ENCODE measurements at regions not wholly inside any gene's neighbourhood (a gene's known extent, or its start where the extent isn't known, plus 50 kb on each side); places are given as distances from the start of the nearest gene placed in this dataset.

GRCh38 chr10:109726473-109726872 is 196.8 kb downstream of the XPNPEP1 start:
- no peak for TF ChIP-seq POLR2A (IDR thresholded peaks at IDR 0.05; ENCODE audit: low read depth, low read length)
- TF ChIP-seq CTCF (conservative IDR thresholded peaks at IDR 0.05; ENCODE audit: low read depth, low read length): no peak
- TF ChIP-seq CEBPB (IDR thresholded peaks at IDR 0.05; ENCODE audit: low read depth, low read length): no peak
- TF ChIP-seq MAFK (IDR thresholded peaks at IDR 0.05; ENCODE audit: low read depth, low read length): no peak
- no peak for TF ChIP-seq RAD21 (IDR thresholded peaks at IDR 0.05; ENCODE audit: low read length)

Measured in IMR-90 (cell line).